Ovary (tissue), 3 donors: ENCODE measurements at regions not wholly inside any gene's neighbourhood (a gene's known extent, or its start where the extent isn't known, plus 50 kb on each side); places are given as distances from the start of the nearest gene placed in this dataset.

Experiments used
- CTCF ChIP-seq, 3 donors: fragments of 450-650 bp in 2 of 3; fragments of 200-600 bp in 1 of 3; IDR thresholded peaks; one replicate each; pipeline versions ENCODE4 v1.5.1 to v1.8.0; 2016 to 2022; ENCODE audit warnings: antibody characterized with exemption in 3 of 3, mild to moderate bottlenecking in 1 of 3
- EP300 ChIP-seq: sonication (generic); formaldehyde crosslinking; IDR thresholded peaks from one replicate; pipeline ENCODE4 v1.6.1; 2017; ENCODE audit warnings: antibody characterized with exemption
- donor health status: DM: no; HTN: no; CAD: no.

- TF ChIP-seq EP300: no peak
- TF ChIP-seq CTCF (IDR thresholded peaks at IDR 0.05): no peak
These were observed 473.2 kb upstream of the SALL1 start for GRCh38 chr16:51624080-51624775.
